Fibroblast of lung (primary cell): ENCODE measurements at regions not wholly inside any gene's neighbourhood (a gene's known extent, or its start where the extent isn't known, plus 50 kb on each side); places are given as distances from the start of the nearest gene placed in this dataset.
A peak's percentile ranks its signal among the peaks of the same experiment; 100 is the strongest.

Experiments
- DNase-seq, 2 donors: peaks; one replicate each; pipeline versions ENCODE4 v3.0.0 to v3.0.0-alpha.2; 2010; ENCODE audit warnings: low read depth in 2 of 2
- H2AFZ ChIP-seq: 2 replicates; pipeline ENCODE4 v1.5.1; 2012; ENCODE audit warnings: low read length, control low read depth, inconsistent platforms
- H3K27ac ChIP-seq: 2 replicates; pipeline ENCODE4 v1.5.1; 2011; ENCODE audit warnings: low read length, control low read depth; ENCODE audit not compliant: insufficient read depth
- H3K27me3 ChIP-seq: 2 replicates; pipeline ENCODE4 v1.5.1; 2011; ENCODE audit warnings: mild to moderate bottlenecking, low read length; ENCODE audit not compliant: control insufficient read depth, insufficient read depth
- H3K36me3 ChIP-seq: 2 replicates; pipeline ENCODE4 v1.5.1; 2011; ENCODE audit warnings: low read length; ENCODE audit not compliant: control insufficient read depth, insufficient read depth
- H3K4me1 ChIP-seq: 2 replicates; pipeline ENCODE4 v1.5.1; 2011; ENCODE audit warnings: low read length; ENCODE audit not compliant: control insufficient read depth, insufficient read depth; ENCODE audit errors: extremely low read depth
- H3K4me2 ChIP-seq: 2 replicates; pipeline ENCODE4 v1.5.1; 2011; ENCODE audit warnings: low read length, control low read depth; ENCODE audit not compliant: insufficient read depth; ENCODE audit errors: extremely low read depth
- H3K4me3 ChIP-seq, 4 experiments: fragments of 200-600 bp in 1 of 4; sonication (generic) in 1 of 4; replicated peaks in 1 of 4; 2 replicates each; pipeline ENCODE4 v1.5.1; 2011 to 2016; ENCODE audit warnings: low read length in 4 of 4, low read depth in 3 of 4, mild to moderate bottlenecking in 3 of 4, control low read depth in 2 of 4, inconsistent platforms in 1 of 4, mixed read lengths in 1 of 4; ENCODE audit not compliant: insufficient read depth in 1 of 4; ENCODE audit errors: control extremely low read depth in 1 of 4
- H3K79me2 ChIP-seq: 2 replicates; pipeline ENCODE4 v1.5.1; 2012; ENCODE audit warnings: mild to moderate bottlenecking, low read length, inconsistent platforms; ENCODE audit not compliant: control insufficient read depth, insufficient read depth
- H3K9ac ChIP-seq: 2 replicates; pipeline ENCODE4 v1.5.1; 2011; ENCODE audit warnings: mild to moderate bottlenecking, low read length, control low read depth; ENCODE audit not compliant: insufficient read depth
- H3K9me3 ChIP-seq: 2 replicates; pipeline ENCODE4 v1.5.1; 2012; ENCODE audit warnings: low read depth, low read length; ENCODE audit not compliant: control insufficient read depth, insufficient read depth
- H4K20me1 ChIP-seq: 2 replicates; pipeline ENCODE4 v1.5.1; 2011; ENCODE audit warnings: low read length; ENCODE audit not compliant: control insufficient read depth, insufficient read depth; ENCODE audit errors: extremely low read depth
- CTCF ChIP-seq, 2 donors: IDR thresholded peaks in 1 of 2; conservative IDR thresholded peaks in 1 of 2; 1 replicate in 1 of 2; 2 replicates in 1 of 2; pipeline ENCODE4 v1.5.1; 2011 to 2012; ENCODE audit warnings: low read length in 2 of 2, control low read depth in 1 of 2, inconsistent platforms in 1 of 2, low read depth in 1 of 2, mild to moderate bottlenecking in 1 of 2
- EZH2 ChIP-seq: IDR thresholded peaks from 2 replicates; pipeline ENCODE4 v1.5.1; 2012; ENCODE audit warnings: low read length, control low read depth, mild to moderate bottlenecking; ENCODE audit errors: missing control alignments

- DNase-seq, result peak in 1 of 2 donors; percentile 11
- H4K20me1 ChIP-seq, result no peaks in the 10 kb centered on the region
- no peaks in the 10 kb centered on the region for H3K9me3 ChIP-seq
- no peak overlapping the region for H3K27ac ChIP-seq
- no peaks in the 10 kb centered on the region for H3K79me2 ChIP-seq
- H2AFZ ChIP-seq, result no peak overlapping the region
- no peak overlapping the region for H3K9ac ChIP-seq
- H3K4me1 ChIP-seq, result no peaks in the 10 kb centered on the region
- no peaks in the 10 kb centered on the region for H3K27me3 ChIP-seq
- no peaks in the 10 kb centered on the region for H3K36me3 ChIP-seq
- H3K4me3 ChIP-seq, result no peak overlapping the region
- no peak overlapping the region for H3K4me2 ChIP-seq
- TF ChIP-seq CTCF (conservative IDR thresholded peaks at IDR 0.05 in 1 of 2, IDR thresholded peaks at IDR 0.05 in 1 of 2; ENCODE audit: low read depth in 1 of 2, low read length in 2 of 2) (no peak), EZH2 (no peak)
Observed at GRCh38 chr11:121711236-121711635, 258.5 kb upstream of the SORL1-AS1 start.

- Histone ChIP-seq H3K36me3 (no peaks in the 10 kb centered on the region), H3K9me3 (no peaks in the 10 kb centered on the region), H3K27me3 (no peaks in the 10 kb centered on the region), H3K79me2 (no peaks in the 10 kb centered on the region), H3K4me2 (no peak overlapping the region), H3K4me1 (no peaks in the 10 kb centered on the region), H2AFZ (no peak overlapping the region), H3K9ac (no peak overlapping the region), H3K27ac (no peak overlapping the region), H3K4me3 (no peak overlapping the region), H4K20me1 (no peaks in the 10 kb centered on the region)
- TF ChIP-seq CTCF (conservative IDR thresholded peaks at IDR 0.05 in 1 of 2, IDR thresholded peaks at IDR 0.05 in 1 of 2; ENCODE audit: low read depth in 1 of 2, low read length in 2 of 2) (no peak), EZH2 (no peak)
- no peak for DNase-seq
Observed at GRCh38 chr11:121706884-121707420, 254.2 kb upstream of the SORL1-AS1 start.

- DNase-seq, result peak in 1 of 2 donors; percentile 30
- no peak for TF ChIP-seq EZH2
- no peak for TF ChIP-seq CTCF (conservative IDR thresholded peaks at IDR 0.05 in 1 of 2, IDR thresholded peaks at IDR 0.05 in 1 of 2; ENCODE audit: low read depth in 1 of 2, low read length in 2 of 2)
- Histone ChIP-seq H3K9ac (no peak overlapping the region), H3K36me3 (no peaks in the 10 kb centered on the region), H4K20me1 (no peaks in the 10 kb centered on the region), H2AFZ (no peak overlapping the region), H3K4me1 (no peaks in the 10 kb centered on the region), H3K4me3 (no peak overlapping the region), H3K27ac (no peak overlapping the region), H3K79me2 (no peaks in the 10 kb centered on the region), H3K4me2 (no peak overlapping the region), H3K27me3 (no peaks in the 10 kb centered on the region), H3K9me3 (no peaks in the 10 kb centered on the region)
Observed at GRCh38 chr11:121703201-121703600, 250.4 kb upstream of the SORL1-AS1 start.
